VCaP (cell line): ENCODE measurements at regions not wholly inside any gene's neighbourhood (a gene's known extent, or its start where the extent isn't known, plus 50 kb on each side); places are given as distances from the start of the nearest gene placed in this dataset.

Experiments
- H3K27ac ChIP-seq: fragments of 450-650 bp; 2 replicates; pipeline ENCODE4 v1.5.1; 2017
- CTCF ChIP-seq: fragments of 450-650 bp; conservative IDR thresholded peaks from 2 replicates; pipeline ENCODE4 v1.5.1; 2017; ENCODE audit warnings: mild to moderate bottlenecking, moderate library complexity

GRCh38 chr5:1659100-1659981, 135.6 kb upstream of the LPCAT1 start:
- H3K27ac ChIP-seq = no peak overlapping the region
- no peak for TF ChIP-seq CTCF

- TF ChIP-seq CTCF = no peak
- no peak overlapping the region for H3K27ac ChIP-seq
Observed at GRCh38 chr5:1658665-1659064, 134.9 kb upstream of the LPCAT1 start.

DNA sequence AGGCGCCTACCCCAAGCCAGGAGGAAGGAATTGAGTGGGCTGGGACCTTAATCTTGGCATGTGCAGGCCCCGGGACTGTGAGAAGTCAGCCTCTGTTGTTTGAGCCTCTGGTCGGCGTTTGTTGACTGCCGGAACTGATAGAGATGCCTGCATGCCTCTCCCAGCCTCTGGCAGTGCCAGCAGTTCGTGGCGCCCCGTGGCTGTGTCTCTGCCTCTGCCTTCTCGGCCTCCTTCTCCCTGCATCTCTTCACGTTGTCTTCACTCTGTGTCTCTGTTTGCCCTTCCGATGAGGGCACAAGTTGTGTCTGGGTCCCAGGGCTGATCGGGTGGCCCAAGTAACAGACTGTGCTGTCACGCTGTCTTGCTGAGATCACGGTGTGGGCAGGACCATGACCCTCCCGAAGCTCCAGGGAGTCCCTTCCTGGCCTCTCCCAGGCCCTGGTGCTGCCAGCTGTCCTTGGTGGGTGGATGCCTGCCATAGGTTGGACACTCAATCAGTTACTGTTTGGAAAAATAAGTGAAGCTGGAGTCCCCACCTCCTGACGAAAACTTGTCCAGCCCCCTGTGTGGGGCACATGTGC, 133.5 kb upstream of the LPCAT1 start:
- no peak for TF ChIP-seq CTCF
- no peak overlapping the region for H3K27ac ChIP-seq

GRCh38 chr5:1656271-1656975, 132.7 kb upstream of the LPCAT1 start:
- TF ChIP-seq CTCF = no peak
- H3K27ac ChIP-seq = no peak overlapping the region

DNA sequence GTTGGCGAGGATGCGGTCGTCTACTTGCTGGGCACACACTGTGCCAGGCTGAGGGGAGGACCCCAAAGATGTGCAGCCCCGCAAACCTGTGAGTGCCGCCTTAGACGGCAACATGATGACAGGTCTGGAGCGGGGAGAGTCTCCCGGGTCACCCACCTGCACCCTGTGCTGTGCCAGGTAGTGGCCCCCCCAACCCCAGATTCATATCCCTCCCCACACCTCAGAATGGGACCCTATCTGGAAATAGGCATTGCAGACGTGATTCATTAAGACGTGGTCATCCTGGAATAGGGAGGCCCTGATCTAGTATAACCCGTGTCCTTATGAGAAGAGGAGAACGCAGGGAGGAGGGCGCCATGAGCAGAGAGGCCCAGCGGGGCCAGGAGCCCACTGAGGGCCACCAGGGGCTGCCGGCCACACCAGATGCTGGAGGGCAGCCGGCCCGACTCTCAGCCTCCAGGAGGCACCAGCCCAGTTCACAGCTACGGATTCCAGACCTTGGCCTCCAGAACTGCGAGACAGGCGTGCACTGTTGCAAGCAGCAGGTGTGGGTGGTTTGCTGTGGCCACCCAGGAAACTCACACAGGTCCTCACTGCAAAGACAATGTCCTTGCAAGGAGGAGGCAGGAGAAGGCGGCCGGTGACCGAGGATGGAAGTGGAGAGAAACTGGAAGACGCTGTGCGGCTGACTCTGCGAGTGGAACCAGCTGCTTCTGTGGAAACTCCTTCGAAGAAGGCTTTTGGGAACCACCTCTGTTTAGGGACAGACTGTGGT, 131.9 kb upstream of the LPCAT1 start:
- TF ChIP-seq CTCF = no peak
- no peak overlapping the region for H3K27ac ChIP-seq

DNA sequence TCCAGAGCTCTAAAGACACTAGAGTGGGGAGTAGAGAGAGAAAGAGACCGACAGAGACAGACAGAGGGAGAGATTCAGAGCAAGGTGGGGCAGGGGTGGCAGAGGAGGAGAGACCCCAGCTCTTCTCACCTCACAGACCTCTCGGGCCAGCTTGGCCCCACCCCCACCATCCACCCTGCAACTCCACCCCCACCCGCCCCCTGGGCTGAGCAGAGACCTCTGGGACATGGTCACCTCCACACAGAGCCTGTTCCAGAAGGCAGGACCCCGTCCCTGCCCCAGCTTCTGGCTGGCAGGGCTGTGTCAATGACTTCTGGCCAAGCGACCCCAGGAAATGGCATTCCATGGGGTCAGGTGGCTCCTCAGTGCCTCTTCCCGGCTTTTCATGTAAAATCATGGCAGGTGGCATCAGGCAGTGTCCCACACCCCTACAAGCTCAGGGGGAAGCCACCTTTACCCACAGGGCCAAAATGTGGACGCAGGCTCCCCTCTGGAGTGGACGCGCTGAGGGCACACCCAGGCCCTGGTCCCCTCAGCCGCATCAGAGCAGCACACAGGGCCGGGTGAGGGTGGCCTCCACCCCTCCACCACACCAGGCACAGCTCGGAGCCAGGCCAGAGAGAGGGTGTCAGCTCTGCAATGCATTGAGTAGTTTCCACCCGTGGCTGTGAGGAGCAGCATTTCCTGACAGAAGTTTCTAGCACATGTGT, 131.2 kb upstream of the LPCAT1 start:
- H3K27ac ChIP-seq = no peak overlapping the region
- no peak for TF ChIP-seq CTCF
